WTC11 (cell line): ENCODE measurements at regions not wholly inside any gene's neighbourhood (a gene's known extent, or its start where the extent isn't known, plus 50 kb on each side); places are given as distances from the start of the nearest gene placed in this dataset.

ENCODE experiments used
- ATAC-seq: fragments of 200-7000 bp; cut with Tn5 transposase; 2 replicates; pipeline ENCODE4 v1.10.0; 2021; ENCODE audit warnings: mild to moderate bottlenecking, moderate library complexity
- CTCF ChIA-PET: fragments of 300-600 bp; sonication (Branson Sonifier 250); formaldehyde crosslinking; loops from one replicate; lab custom pipeline; 2021; ENCODE audit warnings: antibody characterized with exemption; lab: Charles Lee
- POLR2A ChIA-PET: fragments of 350-600 bp; sonication (Branson Sonifier 250); formaldehyde crosslinking; loops from one replicate; lab custom pipeline; 2021; ENCODE audit warnings: antibody characterized with exemption; lab: Charles Lee
- DNase-seq: peaks from one replicate; pipeline ENCODE4 v3.0.0; 2021; ENCODE audit warnings: low spot score
- H3K27ac Mint-ChIP-seq: 2 replicates; pipeline ENCODE4 v1.8.0; 2021; ENCODE audit warnings: mixed read lengths
- H3K27me3 Mint-ChIP-seq: 2 replicates; pipeline ENCODE4 v1.8.0; 2021; ENCODE audit warnings: low read depth, mild to moderate bottlenecking, moderate library complexity, mixed read lengths
- H3K36me3 Mint-ChIP-seq: 2 replicates; pipeline ENCODE4 v1.8.0; 2021; ENCODE audit warnings: mixed read lengths
- H3K4me1 Mint-ChIP-seq: 2 replicates; pipeline ENCODE4 v1.8.0; 2022; ENCODE audit warnings: mixed read lengths
- H3K4me3 Mint-ChIP-seq: 2 replicates; pipeline ENCODE4 v1.8.0; 2021; ENCODE audit warnings: mild to moderate bottlenecking, moderate library complexity, mixed read lengths
- H3K9me3 Mint-ChIP-seq: 2 replicates; pipeline ENCODE4 v1.8.0; 2021; ENCODE audit warnings: mixed read lengths
- GRHL2 ChIP-seq: fragments of 250-450 bp; sonication (Bioruptor Pico); IDR thresholded peaks from 2 replicates; pipeline ENCODE4 v1.8.0; 2022; ENCODE audit warnings: mild to moderate bottlenecking, moderate library complexity; ENCODE audit not compliant: insufficient replicate concordance, severe bottlenecking
- GTF2I ChIP-seq: fragments of 250-450 bp; sonication (Bioruptor Pico); conservative IDR thresholded peaks from 2 replicates; pipeline ENCODE4 v1.4.0; 2021; ENCODE audit warnings: mild to moderate bottlenecking
- MYBL2 ChIP-seq: sonication (generic); formaldehyde crosslinking; IDR thresholded peaks from 2 replicates; pipeline ENCODE4 v1.8.1; 2023; ENCODE audit warnings: mild to moderate bottlenecking, moderate library complexity, missing genetic modification reagents
- NFE2L1 ChIP-seq: sonication (generic); formaldehyde crosslinking; IDR thresholded peaks from 2 replicates; pipeline ENCODE4 v1.8.1; 2023; ENCODE audit warnings: missing genetic modification reagents
- OVOL2 ChIP-seq: fragments of 250-450 bp; sonication (Bioruptor Pico); IDR thresholded peaks from 2 replicates; pipeline ENCODE4 v1.9.0; 2021; ENCODE audit warnings: mild to moderate bottlenecking, borderline replicate concordance
- TEAD4 ChIP-seq: sonication (generic); formaldehyde crosslinking; IDR thresholded peaks from 2 replicates; pipeline ENCODE4 v1.8.0; 2022; ENCODE audit warnings: mild to moderate bottlenecking, missing genetic modification reagents
- ZNF232 ChIP-seq: sonication (generic); formaldehyde crosslinking; IDR thresholded peaks from 2 replicates; pipeline ENCODE4 v1.8.0; 2022; ENCODE audit warnings: mild to moderate bottlenecking, missing genetic modification reagents
- ZNF263 ChIP-seq: sonication (generic); formaldehyde crosslinking; IDR thresholded peaks from 2 replicates; pipeline ENCODE4 v1.8.1; 2022; ENCODE audit warnings: low read depth, mild to moderate bottlenecking, moderate library complexity, missing genetic modification reagents
- ZNF396 ChIP-seq: fragments of 250-450 bp; sonication (Bioruptor Pico); IDR thresholded peaks from 2 replicates; pipeline ENCODE4 v1.8.0; 2021; ENCODE audit warnings: mild to moderate bottlenecking, moderate library complexity, borderline replicate concordance
- ZNF423 ChIP-seq: fragments of 250-450 bp; sonication (Bioruptor Pico); IDR thresholded peaks from 2 replicates; pipeline ENCODE4 v2.1.2; 2022; ENCODE audit warnings: mild to moderate bottlenecking, moderate library complexity
- ZNF671 ChIP-seq: fragments of 250-450 bp; sonication (Bioruptor Pico); IDR thresholded peaks from 2 replicates; pipeline ENCODE4 v1.8.0; 2021; ENCODE audit warnings: mild to moderate bottlenecking
- TF ChIP-seq, protein P1 (sequence below): sonication (generic); formaldehyde crosslinking; IDR thresholded peaks from 2 replicates; pipeline ENCODE4 v1.8.1; 2023; ENCODE audit warnings: mild to moderate bottlenecking, missing genetic modification reagents
- TF ChIP-seq, protein P2 (sequence below): sonication (generic); formaldehyde crosslinking; IDR thresholded peaks from 2 replicates; pipeline ENCODE4 v1.8.0; 2022; ENCODE audit warnings: mild to moderate bottlenecking, missing genetic modification reagents
- TF ChIP-seq, protein P3 (sequence below): fragments of 250-450 bp; sonication (Bioruptor Pico); IDR thresholded peaks from 2 replicates; pipeline ENCODE4 v1.9.0; 2021; ENCODE audit warnings: mild to moderate bottlenecking
- TF ChIP-seq, protein P4 (sequence below): fragments of 250-450 bp; sonication (Bioruptor Pico); IDR thresholded peaks from 2 replicates; pipeline ENCODE4 v1.9.0; 2021; ENCODE audit warnings: mild to moderate bottlenecking, borderline replicate concordance
- TF ChIP-seq, protein P5 (sequence below): sonication (generic); formaldehyde crosslinking; IDR thresholded peaks from 2 replicates; pipeline ENCODE4 v1.8.0; 2023; ENCODE audit warnings: mild to moderate bottlenecking, missing genetic modification reagents
- TF ChIP-seq, protein P6 (sequence below): sonication (generic); formaldehyde crosslinking; IDR thresholded peaks from 2 replicates; pipeline ENCODE4 v1.8.1; 2023; ENCODE audit warnings: mild to moderate bottlenecking, missing genetic modification reagents

DNA sequence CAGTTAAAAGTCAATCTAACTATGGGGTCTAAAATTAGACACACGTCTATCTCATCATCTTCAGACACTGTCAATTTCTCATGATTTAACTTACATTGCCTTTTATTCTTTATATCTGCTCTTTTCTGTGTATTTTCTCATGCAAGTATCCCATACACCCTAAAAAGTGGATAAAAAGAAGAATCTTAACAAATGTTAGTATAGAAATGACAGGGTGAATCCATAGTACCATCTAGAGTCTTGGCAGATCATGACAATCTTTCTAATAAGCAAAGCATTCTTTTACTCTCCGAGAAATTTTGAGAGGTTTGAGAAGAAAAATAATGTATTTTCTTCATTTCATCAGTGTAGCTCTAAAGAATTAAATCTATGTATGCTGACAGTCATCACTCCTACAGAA lies 382.7 kb downstream of the C6orf118 start (continued):
- TF ChIP-seq, protein P1, sequence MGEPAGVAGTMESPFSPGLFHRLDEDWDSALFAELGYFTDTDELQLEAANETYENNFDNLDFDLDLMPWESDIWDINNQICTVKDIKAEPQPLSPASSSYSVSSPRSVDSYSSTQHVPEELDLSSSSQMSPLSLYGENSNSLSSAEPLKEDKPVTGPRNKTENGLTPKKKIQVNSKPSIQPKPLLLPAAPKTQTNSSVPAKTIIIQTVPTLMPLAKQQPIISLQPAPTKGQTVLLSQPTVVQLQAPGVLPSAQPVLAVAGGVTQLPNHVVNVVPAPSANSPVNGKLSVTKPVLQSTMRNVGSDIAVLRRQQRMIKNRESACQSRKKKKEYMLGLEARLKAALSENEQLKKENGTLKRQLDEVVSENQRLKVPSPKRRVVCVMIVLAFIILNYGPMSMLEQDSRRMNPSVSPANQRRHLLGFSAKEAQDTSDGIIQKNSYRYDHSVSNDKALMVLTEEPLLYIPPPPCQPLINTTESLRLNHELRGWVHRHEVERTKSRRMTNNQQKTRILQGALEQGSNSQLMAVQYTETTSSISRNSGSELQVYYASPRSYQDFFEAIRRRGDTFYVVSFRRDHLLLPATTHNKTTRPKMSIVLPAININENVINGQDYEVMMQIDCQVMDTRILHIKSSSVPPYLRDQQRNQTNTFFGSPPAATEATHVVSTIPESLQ = no peak
- TF ChIP-seq, protein P2, sequence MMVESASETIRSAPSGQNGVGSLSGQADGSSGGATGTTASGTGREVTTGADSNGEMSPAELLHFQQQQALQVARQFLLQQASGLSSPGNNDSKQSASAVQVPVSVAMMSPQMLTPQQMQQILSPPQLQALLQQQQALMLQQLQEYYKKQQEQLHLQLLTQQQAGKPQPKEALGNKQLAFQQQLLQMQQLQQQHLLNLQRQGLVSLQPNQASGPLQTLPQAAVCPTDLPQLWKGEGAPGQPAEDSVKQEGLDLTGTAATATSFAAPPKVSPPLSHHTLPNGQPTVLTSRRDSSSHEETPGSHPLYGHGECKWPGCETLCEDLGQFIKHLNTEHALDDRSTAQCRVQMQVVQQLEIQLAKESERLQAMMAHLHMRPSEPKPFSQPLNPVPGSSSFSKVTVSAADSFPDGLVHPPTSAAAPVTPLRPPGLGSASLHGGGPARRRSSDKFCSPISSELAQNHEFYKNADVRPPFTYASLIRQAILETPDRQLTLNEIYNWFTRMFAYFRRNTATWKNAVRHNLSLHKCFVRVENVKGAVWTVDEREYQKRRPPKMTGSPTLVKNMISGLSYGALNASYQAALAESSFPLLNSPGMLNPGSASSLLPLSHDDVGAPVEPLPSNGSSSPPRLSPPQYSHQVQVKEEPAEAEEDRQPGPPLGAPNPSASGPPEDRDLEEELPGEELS (CRISPR knock-in tag) = no peak

DNA sequence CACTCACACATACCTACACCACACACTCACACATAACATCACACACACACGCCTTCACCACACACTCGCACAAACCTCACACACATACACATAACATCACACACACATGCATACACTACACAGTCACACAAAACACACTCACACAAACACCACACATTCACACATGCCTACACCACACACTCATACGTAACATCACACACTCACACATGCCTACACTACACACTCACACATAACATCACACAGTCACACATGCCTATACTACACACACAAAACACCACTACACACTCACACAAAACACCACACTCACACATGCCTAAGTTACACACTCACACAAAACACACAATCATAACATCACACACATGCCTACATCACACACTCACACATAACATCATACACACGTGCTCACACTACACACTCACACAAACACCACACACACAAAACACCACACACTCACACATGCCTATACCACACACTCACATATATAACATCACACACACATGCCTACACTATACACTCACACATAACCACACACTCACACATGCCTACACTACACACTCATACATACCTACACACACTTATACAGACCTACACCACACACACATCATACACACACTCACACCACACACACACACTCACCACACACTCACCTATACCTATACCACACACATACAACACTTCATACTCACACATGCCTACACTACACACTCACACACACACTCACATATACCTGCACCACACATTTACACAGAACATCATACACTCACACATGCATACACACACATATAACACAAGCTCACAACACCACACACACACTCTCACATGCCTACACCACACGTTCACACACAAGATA lies 383.5 kb downstream of the C6orf118 start:
- ATAC-seq = no peak
- H3K27ac Mint-ChIP-seq = no peak overlapping the region

More for the DNA sequence above, 383.5 kb downstream of the C6orf118 start:
- H3K4me1 Mint-ChIP-seq = no peaks in the 10 kb centered on the region
- no peak for DNase-seq
- H3K27me3 Mint-ChIP-seq = no peaks in the 10 kb centered on the region
- no peaks in the 10 kb centered on the region for H3K36me3 Mint-ChIP-seq
- TF ChIP-seq, protein P3, sequence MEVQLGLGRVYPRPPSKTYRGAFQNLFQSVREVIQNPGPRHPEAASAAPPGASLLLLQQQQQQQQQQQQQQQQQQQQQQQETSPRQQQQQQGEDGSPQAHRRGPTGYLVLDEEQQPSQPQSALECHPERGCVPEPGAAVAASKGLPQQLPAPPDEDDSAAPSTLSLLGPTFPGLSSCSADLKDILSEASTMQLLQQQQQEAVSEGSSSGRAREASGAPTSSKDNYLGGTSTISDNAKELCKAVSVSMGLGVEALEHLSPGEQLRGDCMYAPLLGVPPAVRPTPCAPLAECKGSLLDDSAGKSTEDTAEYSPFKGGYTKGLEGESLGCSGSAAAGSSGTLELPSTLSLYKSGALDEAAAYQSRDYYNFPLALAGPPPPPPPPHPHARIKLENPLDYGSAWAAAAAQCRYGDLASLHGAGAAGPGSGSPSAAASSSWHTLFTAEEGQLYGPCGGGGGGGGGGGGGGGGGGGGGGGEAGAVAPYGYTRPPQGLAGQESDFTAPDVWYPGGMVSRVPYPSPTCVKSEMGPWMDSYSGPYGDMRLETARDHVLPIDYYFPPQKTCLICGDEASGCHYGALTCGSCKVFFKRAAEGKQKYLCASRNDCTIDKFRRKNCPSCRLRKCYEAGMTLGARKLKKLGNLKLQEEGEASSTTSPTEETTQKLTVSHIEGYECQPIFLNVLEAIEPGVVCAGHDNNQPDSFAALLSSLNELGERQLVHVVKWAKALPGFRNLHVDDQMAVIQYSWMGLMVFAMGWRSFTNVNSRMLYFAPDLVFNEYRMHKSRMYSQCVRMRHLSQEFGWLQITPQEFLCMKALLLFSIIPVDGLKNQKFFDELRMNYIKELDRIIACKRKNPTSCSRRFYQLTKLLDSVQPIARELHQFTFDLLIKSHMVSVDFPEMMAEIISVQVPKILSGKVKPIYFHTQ (CRISPR knock-in tag) = no peak
- TF ChIP-seq TEAD4 = no peak
- no peak for TF ChIP-seq ZNF232
- TF ChIP-seq NFE2L1 (CRISPR knock-in tag) = no peak
- TF ChIP-seq, protein P4, sequence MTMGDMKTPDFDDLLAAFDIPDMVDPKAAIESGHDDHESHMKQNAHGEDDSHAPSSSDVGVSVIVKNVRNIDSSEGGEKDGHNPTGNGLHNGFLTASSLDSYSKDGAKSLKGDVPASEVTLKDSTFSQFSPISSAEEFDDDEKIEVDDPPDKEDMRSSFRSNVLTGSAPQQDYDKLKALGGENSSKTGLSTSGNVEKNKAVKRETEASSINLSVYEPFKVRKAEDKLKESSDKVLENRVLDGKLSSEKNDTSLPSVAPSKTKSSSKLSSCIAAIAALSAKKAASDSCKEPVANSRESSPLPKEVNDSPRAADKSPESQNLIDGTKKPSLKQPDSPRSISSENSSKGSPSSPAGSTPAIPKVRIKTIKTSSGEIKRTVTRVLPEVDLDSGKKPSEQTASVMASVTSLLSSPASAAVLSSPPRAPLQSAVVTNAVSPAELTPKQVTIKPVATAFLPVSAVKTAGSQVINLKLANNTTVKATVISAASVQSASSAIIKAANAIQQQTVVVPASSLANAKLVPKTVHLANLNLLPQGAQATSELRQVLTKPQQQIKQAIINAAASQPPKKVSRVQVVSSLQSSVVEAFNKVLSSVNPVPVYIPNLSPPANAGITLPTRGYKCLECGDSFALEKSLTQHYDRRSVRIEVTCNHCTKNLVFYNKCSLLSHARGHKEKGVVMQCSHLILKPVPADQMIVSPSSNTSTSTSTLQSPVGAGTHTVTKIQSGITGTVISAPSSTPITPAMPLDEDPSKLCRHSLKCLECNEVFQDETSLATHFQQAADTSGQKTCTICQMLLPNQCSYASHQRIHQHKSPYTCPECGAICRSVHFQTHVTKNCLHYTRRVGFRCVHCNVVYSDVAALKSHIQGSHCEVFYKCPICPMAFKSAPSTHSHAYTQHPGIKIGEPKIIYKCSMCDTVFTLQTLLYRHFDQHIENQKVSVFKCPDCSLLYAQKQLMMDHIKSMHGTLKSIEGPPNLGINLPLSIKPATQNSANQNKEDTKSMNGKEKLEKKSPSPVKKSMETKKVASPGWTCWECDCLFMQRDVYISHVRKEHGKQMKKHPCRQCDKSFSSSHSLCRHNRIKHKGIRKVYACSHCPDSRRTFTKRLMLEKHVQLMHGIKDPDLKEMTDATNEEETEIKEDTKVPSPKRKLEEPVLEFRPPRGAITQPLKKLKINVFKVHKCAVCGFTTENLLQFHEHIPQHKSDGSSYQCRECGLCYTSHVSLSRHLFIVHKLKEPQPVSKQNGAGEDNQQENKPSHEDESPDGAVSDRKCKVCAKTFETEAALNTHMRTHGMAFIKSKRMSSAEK (CRISPR knock-in tag) = no peak
- TF ChIP-seq ZNF263 (CRISPR knock-in tag) = no peak
- TF ChIP-seq, protein P5, sequence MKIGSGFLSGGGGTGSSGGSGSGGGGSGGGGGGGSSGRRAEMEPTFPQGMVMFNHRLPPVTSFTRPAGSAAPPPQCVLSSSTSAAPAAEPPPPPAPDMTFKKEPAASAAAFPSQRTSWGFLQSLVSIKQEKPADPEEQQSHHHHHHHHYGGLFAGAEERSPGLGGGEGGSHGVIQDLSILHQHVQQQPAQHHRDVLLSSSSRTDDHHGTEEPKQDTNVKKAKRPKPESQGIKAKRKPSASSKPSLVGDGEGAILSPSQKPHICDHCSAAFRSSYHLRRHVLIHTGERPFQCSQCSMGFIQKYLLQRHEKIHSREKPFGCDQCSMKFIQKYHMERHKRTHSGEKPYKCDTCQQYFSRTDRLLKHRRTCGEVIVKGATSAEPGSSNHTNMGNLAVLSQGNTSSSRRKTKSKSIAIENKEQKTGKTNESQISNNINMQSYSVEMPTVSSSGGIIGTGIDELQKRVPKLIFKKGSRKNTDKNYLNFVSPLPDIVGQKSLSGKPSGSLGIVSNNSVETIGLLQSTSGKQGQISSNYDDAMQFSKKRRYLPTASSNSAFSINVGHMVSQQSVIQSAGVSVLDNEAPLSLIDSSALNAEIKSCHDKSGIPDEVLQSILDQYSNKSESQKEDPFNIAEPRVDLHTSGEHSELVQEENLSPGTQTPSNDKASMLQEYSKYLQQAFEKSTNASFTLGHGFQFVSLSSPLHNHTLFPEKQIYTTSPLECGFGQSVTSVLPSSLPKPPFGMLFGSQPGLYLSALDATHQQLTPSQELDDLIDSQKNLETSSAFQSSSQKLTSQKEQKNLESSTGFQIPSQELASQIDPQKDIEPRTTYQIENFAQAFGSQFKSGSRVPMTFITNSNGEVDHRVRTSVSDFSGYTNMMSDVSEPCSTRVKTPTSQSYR (CRISPR knock-in tag) = no peak
- TF ChIP-seq MYBL2 (CRISPR knock-in tag) = no peak
- no peak for TF ChIP-seq ZNF396 (CRISPR knock-in tag)
- no peak for TF ChIP-seq ZNF671 (CRISPR knock-in tag)
- TF ChIP-seq OVOL2 (CRISPR knock-in tag) = no peak
- no peak for TF ChIP-seq GTF2I (CRISPR knock-in tag)
- TF ChIP-seq ZNF423 (CRISPR knock-in tag) = no peak
- no peak for TF ChIP-seq GRHL2 (CRISPR knock-in tag)
- TF ChIP-seq, protein P6, sequence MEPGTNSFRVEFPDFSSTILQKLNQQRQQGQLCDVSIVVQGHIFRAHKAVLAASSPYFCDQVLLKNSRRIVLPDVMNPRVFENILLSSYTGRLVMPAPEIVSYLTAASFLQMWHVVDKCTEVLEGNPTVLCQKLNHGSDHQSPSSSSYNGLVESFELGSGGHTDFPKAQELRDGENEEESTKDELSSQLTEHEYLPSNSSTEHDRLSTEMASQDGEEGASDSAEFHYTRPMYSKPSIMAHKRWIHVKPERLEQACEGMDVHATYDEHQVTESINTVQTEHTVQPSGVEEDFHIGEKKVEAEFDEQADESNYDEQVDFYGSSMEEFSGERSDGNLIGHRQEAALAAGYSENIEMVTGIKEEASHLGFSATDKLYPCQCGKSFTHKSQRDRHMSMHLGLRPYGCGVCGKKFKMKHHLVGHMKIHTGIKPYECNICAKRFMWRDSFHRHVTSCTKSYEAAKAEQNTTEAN (CRISPR knock-in tag) = no peak
- no peak overlapping the region for H3K4me3 Mint-ChIP-seq
- CTCF ChIA-PET = no interaction called here
- POLR2A ChIA-PET = no interaction called here
- peaks cover 5% of the 10 kb centered on the region for H3K9me3 Mint-ChIP-seq
